DND-41 (cell line): ENCODE measurements at regions not wholly inside any gene's neighbourhood (a gene's known extent, or its start where the extent isn't known, plus 50 kb on each side); places are given as distances from the start of the nearest gene placed in this dataset.

Experiments
- ATAC-seq: fragments of 200-7000 bp; cut with Tn5 transposase; 3 replicates; pipeline ENCODE4 v1.9.1; 2021; ENCODE audit warnings: low read depth; ENCODE audit not compliant: insufficient read depth
- DNase-seq: peaks from one replicate; pipeline ENCODE4 v3.0.0-alpha.2; 2020
- H2AFZ ChIP-seq: 2 replicates; pipeline ENCODE4 v1.6.0; 2012; ENCODE audit warnings: low read depth, low read length
- H3K27ac ChIP-seq: 2 replicates; pipeline ENCODE4 v1.5.1; 2012; ENCODE audit warnings: low read length, inconsistent platforms
- H3K27me3 ChIP-seq: fragments of 200-600 bp; sonication (generic); 2 replicates; pipeline ENCODE4 v1.6.0; 2012; ENCODE audit warnings: low read length, mild to moderate bottlenecking, inconsistent platforms; ENCODE audit not compliant: insufficient read depth, poor library complexity
- H3K36me3 ChIP-seq: 2 replicates; pipeline ENCODE4 v1.5.1; 2012; ENCODE audit warnings: low read length, inconsistent platforms; ENCODE audit not compliant: insufficient read depth
- H3K4me1 ChIP-seq: 2 replicates; pipeline ENCODE4 v1.5.1; 2012; ENCODE audit warnings: mild to moderate bottlenecking, low read length; ENCODE audit not compliant: insufficient read depth
- H3K4me2 ChIP-seq: 2 replicates; pipeline ENCODE4 v1.6.0; 2012; ENCODE audit warnings: mild to moderate bottlenecking, moderate library complexity, low read length, inconsistent platforms; ENCODE audit not compliant: insufficient read depth
- H3K4me3 ChIP-seq, 2 experiments: fragments of 200-600 bp in 1 of 2; shearing (Covaris generic) in 1 of 2; 2 replicates each; pipeline ENCODE4 v1.5.1; 2012 to 2016; ENCODE audit warnings: inconsistent platforms in 2 of 2, low read length in 2 of 2, mild to moderate bottlenecking in 2 of 2, low read depth in 1 of 2, moderate library complexity in 1 of 2
- H3K79me2 ChIP-seq: 2 replicates; pipeline ENCODE4 v1.6.0; 2012; ENCODE audit warnings: low read length, inconsistent platforms; ENCODE audit not compliant: insufficient read depth
- H3K9ac ChIP-seq: 2 replicates; pipeline ENCODE4 v1.6.0; 2012; ENCODE audit warnings: low read depth, mild to moderate bottlenecking, inconsistent platforms, low read length, moderate library complexity
- H3K9me3 ChIP-seq: 2 replicates; pipeline ENCODE4 v1.5.1; 2012; ENCODE audit warnings: low read length, moderate library complexity, mild to moderate bottlenecking, inconsistent platforms; ENCODE audit not compliant: insufficient read depth, severe bottlenecking
- H4K20me1 ChIP-seq: 2 replicates; pipeline ENCODE4 v1.6.0; 2012; ENCODE audit warnings: low read length; ENCODE audit not compliant: insufficient read depth
- CTCF ChIP-seq: IDR thresholded peaks from 2 replicates; pipeline ENCODE4 v1.5.1; 2012; ENCODE audit warnings: borderline replicate concordance, low read length, moderate library complexity, mild to moderate bottlenecking; ENCODE audit not compliant: poor library complexity, severe bottlenecking; ENCODE audit errors: extremely low read depth
- EZH2 ChIP-seq: IDR thresholded peaks from 3 replicates; pipeline ENCODE4 v1.6.1; 2012; ENCODE audit warnings: borderline replicate concordance, low read depth, mild to moderate bottlenecking, moderate library complexity, low read length, inconsistent platforms; ENCODE audit not compliant: severe bottlenecking

GRCh38 chr2:221203125-221203524 is 369.0 kb downstream of the EPHA4 start:
- no peak overlapping the region for H3K9ac ChIP-seq
- H3K27ac ChIP-seq = no peak overlapping the region
- H3K9me3 ChIP-seq = no peaks in the 10 kb centered on the region
- no peak overlapping the region for H3K4me2 ChIP-seq
- DNase-seq (no peak), ATAC-seq (no peak)
- H3K79me2 ChIP-seq = no peaks in the 10 kb centered on the region
- no peaks in the 10 kb centered on the region for H3K27me3 ChIP-seq
- H3K4me3 ChIP-seq = no peak overlapping the region
- H3K4me1 ChIP-seq = no peaks in the 10 kb centered on the region
- no peak overlapping the region for H2AFZ ChIP-seq
- no peak for TF ChIP-seq EZH2
- TF ChIP-seq CTCF = no peak
- no peaks in the 10 kb centered on the region for H4K20me1 ChIP-seq
- no peaks in the 10 kb centered on the region for H3K36me3 ChIP-seq

GRCh38 chr2:221203856-221204255 is 368.2 kb downstream of the EPHA4 start:
- Histone ChIP-seq H2AFZ (no peak overlapping the region), H3K4me3 (no peak overlapping the region), H3K79me2 (no peaks in the 10 kb centered on the region), H3K4me2 (no peak overlapping the region), H4K20me1 (no peaks in the 10 kb centered on the region), H3K9me3 (no peaks in the 10 kb centered on the region), H3K27ac (no peak overlapping the region), H3K9ac (no peak overlapping the region), H3K36me3 (no peaks in the 10 kb centered on the region), H3K27me3 (no peaks in the 10 kb centered on the region), H3K4me1 (no peaks in the 10 kb centered on the region)
- ATAC-seq = no peak
- no peak for TF ChIP-seq CTCF
- TF ChIP-seq EZH2 = no peak
- no peak for DNase-seq

DNA sequence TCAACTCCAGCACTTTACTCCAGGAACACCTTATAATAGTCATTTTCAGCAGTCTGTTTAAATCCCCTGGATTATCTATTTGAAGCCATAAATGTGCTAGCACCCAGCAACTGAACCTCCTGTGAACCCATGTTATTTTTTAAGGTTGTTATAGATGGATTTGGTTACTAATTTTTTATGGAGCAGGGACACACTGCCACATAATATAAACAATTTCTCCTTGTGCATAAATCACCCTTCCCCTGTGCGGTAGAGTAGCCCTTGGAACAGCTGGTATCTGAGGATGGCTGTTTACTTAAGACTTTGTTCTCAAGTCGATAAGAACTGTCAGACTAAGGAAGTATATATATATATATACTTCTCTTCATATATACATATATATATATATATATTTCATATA is 367.4 kb downstream of the EPHA4 start:
- H3K4me1 ChIP-seq = no peaks in the 10 kb centered on the region
- no peaks in the 10 kb centered on the region for H3K36me3 ChIP-seq
- H3K9ac ChIP-seq = no peak overlapping the region
- DNase-seq (no peak), ATAC-seq (no peak)
- H2AFZ ChIP-seq = no peak overlapping the region
- H3K4me2 ChIP-seq = no peak overlapping the region
- H3K4me3 ChIP-seq = no peak overlapping the region
- no peak overlapping the region for H3K27ac ChIP-seq
- no peaks in the 10 kb centered on the region for H3K27me3 ChIP-seq
- H3K79me2 ChIP-seq = no peaks in the 10 kb centered on the region
- H3K9me3 ChIP-seq = no peaks in the 10 kb centered on the region
- no peak for TF ChIP-seq CTCF
- no peak for TF ChIP-seq EZH2
- no peaks in the 10 kb centered on the region for H4K20me1 ChIP-seq

- H3K9me3 ChIP-seq = no peaks in the 10 kb centered on the region
- no peak for ATAC-seq
- DNase-seq = no peak
Measured at GRCh38 chr2:221205103-221205673, 366.9 kb downstream of the EPHA4 start.

More at GRCh38 chr2:221205103-221205673, 366.9 kb downstream of the EPHA4 start:
- no peak overlapping the region for H3K27ac ChIP-seq
- H3K4me2 ChIP-seq = no peak overlapping the region
- H3K4me3 ChIP-seq = no peak overlapping the region
- no peak for TF ChIP-seq CTCF
- no peak for TF ChIP-seq EZH2
- no peaks in the 10 kb centered on the region for H3K4me1 ChIP-seq
- no peaks in the 10 kb centered on the region for H4K20me1 ChIP-seq
- no peaks in the 10 kb centered on the region for H3K27me3 ChIP-seq
- no peaks in the 10 kb centered on the region for H3K36me3 ChIP-seq
- H3K9ac ChIP-seq = no peak overlapping the region
- H3K79me2 ChIP-seq = no peaks in the 10 kb centered on the region
- no peak overlapping the region for H2AFZ ChIP-seq
